ENCODE measurements at regions not wholly inside any gene's neighbourhood (a gene's known extent, or its start where the extent isn't known, plus 50 kb on each side); places are given as distances from the start of the nearest gene placed in this dataset.

- CTCF ChIA-PET, result interaction anchor here (0.6 kb wide), 1 partner anchor 453 kb away, joined by 5 read pairs; no protein-coding TSS in a partner anchor
- TF ChIP-seq CTCF (conservative IDR thresholded peaks at IDR 0.05; ENCODE audit: low read depth), result no peak
- DNase-seq (ENCODE audit: low spot score), result no peak
- POLR2A ChIA-PET (ENCODE audit: low non-redundant PET), result no interaction called here
- no peak overlapping the region for H3K27ac ChIP-seq
These were observed 665.1 kb downstream of the CCSER2 start for GRCh38 chr10:84993251-84994035.

- ChIA-PET POLR2A (ENCODE audit: low non-redundant PET) (no interaction called here), CTCF (no interaction called here)
- DNase-seq (ENCODE audit: low spot score), result no peak
- TF ChIP-seq CTCF (conservative IDR thresholded peaks at IDR 0.05; ENCODE audit: low read depth), result no peak
- H3K27ac ChIP-seq, result no peak overlapping the region
These were observed 666.3 kb downstream of the CCSER2 start for GRCh38 chr10:84994722-84995121.

GRCh38 chr10:84996580-84996979, 668.2 kb downstream of the CCSER2 start:
- DNase-seq (ENCODE audit: low spot score), result no peak
- no peak overlapping the region for H3K27ac ChIP-seq
- ChIA-PET POLR2A (ENCODE audit: low non-redundant PET) (no interaction called here), CTCF (no interaction called here)
- no peak for TF ChIP-seq CTCF (conservative IDR thresholded peaks at IDR 0.05; ENCODE audit: low read depth)

GRCh38 chr10:84997870-84998269, 669.5 kb downstream of the CCSER2 start:
- ChIA-PET POLR2A (ENCODE audit: low non-redundant PET) (no interaction called here), CTCF (no interaction called here)
- no peak for TF ChIP-seq CTCF (conservative IDR thresholded peaks at IDR 0.05; ENCODE audit: low read depth)
- DNase-seq (ENCODE audit: low spot score), result no peak
- H3K27ac ChIP-seq, result no peak overlapping the region

- DNase-seq (ENCODE audit: low spot score), result no peak
- TF ChIP-seq CTCF (conservative IDR thresholded peaks at IDR 0.05; ENCODE audit: low read depth), result no peak
- ChIA-PET CTCF (no interaction called here), POLR2A (ENCODE audit: low non-redundant PET) (no interaction called here)
- no peak overlapping the region for H3K27ac ChIP-seq
These were observed 671.5 kb downstream of the CCSER2 start for GRCh38 chr10:84999929-85000328.

GRCh38 chr10:85003083-85003482, 674.7 kb downstream of the CCSER2 start:
- TF ChIP-seq CTCF (conservative IDR thresholded peaks at IDR 0.05; ENCODE audit: low read depth), result no peak
- no peak overlapping the region for H3K27ac ChIP-seq
- ChIA-PET CTCF (no interaction called here), POLR2A (ENCODE audit: low non-redundant PET) (no interaction called here)
- DNase-seq (ENCODE audit: low spot score), result no peak
